Mesendoderm (in vitro differentiated cells): ENCODE measurements at regions not wholly inside any gene's neighbourhood (a gene's known extent, or its start where the extent isn't known, plus 50 kb on each side); places are given as distances from the start of the nearest gene placed in this dataset.

ENCODE experiments used
- DNase-seq: peaks from one replicate; pipeline ENCODE4 v3.0.0; 2013
- H2AK5ac ChIP-seq: 2 replicates; pipeline ENCODE4 v1.6.1; 2013; ENCODE audit warnings: low read length, inconsistent platforms
- H2BK120ac ChIP-seq: 2 replicates; pipeline ENCODE4 v1.6.1; 2013; ENCODE audit warnings: low read depth, mild to moderate bottlenecking, low read length, moderate library complexity, mixed read lengths
- H2BK15ac ChIP-seq: replicated peaks from 2 replicates; pipeline ENCODE4 v1.6.1; 2013; ENCODE audit warnings: low read depth, mild to moderate bottlenecking, moderate library complexity
- H2BK5ac ChIP-seq: 2 replicates; pipeline ENCODE4 v1.6.1; 2013; ENCODE audit warnings: low read length, inconsistent platforms
- H3K18ac ChIP-seq: 2 replicates; pipeline ENCODE4 v1.6.1; 2013; ENCODE audit warnings: mild to moderate bottlenecking, low read length, mixed read lengths
- H3K23ac ChIP-seq: one replicate; pipeline ENCODE4 v1.6.1; 2013; ENCODE audit warnings: low read length
- H3K27ac ChIP-seq: 2 replicates; pipeline ENCODE4 v1.5.1; 2013; ENCODE audit warnings: low read depth, mild to moderate bottlenecking, inconsistent platforms, low read length, moderate library complexity
- H3K27me3 ChIP-seq: 2 replicates; pipeline ENCODE4 v1.6.1; 2013; ENCODE audit warnings: low read length, control low read depth, mild to moderate bottlenecking, inconsistent platforms; ENCODE audit not compliant: insufficient read depth, poor library complexity
- H3K36me3 ChIP-seq: 2 replicates; pipeline ENCODE4 v1.6.1; 2013; ENCODE audit warnings: low read length, inconsistent platforms; ENCODE audit not compliant: control insufficient read depth, insufficient read depth
- H3K4ac ChIP-seq: one replicate; pipeline ENCODE4 v1.6.1; 2013; ENCODE audit warnings: low read depth, mild to moderate bottlenecking, low read length, moderate library complexity
- H3K4me1 ChIP-seq: 2 replicates; pipeline ENCODE4 v1.6.1; 2013; ENCODE audit warnings: low read depth, low read length, inconsistent platforms; ENCODE audit not compliant: control insufficient read depth
- H3K4me2 ChIP-seq: 2 replicates; pipeline ENCODE4 v1.6.1; 2013; ENCODE audit warnings: low read length
- H3K4me3 ChIP-seq: 2 replicates; pipeline ENCODE4 v1.5.1; 2013; ENCODE audit warnings: mild to moderate bottlenecking, low read length
- H3K56ac ChIP-seq: one replicate; pipeline ENCODE4 v1.6.1; 2013; ENCODE audit warnings: low read length
- H3K79me1 ChIP-seq: 2 replicates; pipeline ENCODE4 v1.6.1; 2013; ENCODE audit warnings: low read length, inconsistent platforms
- H3K79me2 ChIP-seq: 2 replicates; pipeline ENCODE4 v1.6.1; 2013; ENCODE audit warnings: mild to moderate bottlenecking, low read length; ENCODE audit not compliant: control insufficient read depth, insufficient read depth
- H3K9ac ChIP-seq: 2 replicates; pipeline ENCODE4 v1.6.1; 2013; ENCODE audit warnings: low read length, inconsistent platforms
- H4K5ac ChIP-seq: one replicate; pipeline ENCODE4 v1.6.1; 2013; ENCODE audit warnings: low read length
- H4K8ac ChIP-seq: one replicate; pipeline ENCODE4 v1.6.1; 2013; ENCODE audit warnings: low read depth, mild to moderate bottlenecking, control low read depth, low read length, moderate library complexity
- WGBS: extraction: QIAGEN DNeasy Blood & Tissue Kit; methylation state at CpG from one replicate; pipeline ENCODE4 v1.1.7; 2013; ENCODE audit warnings: low lambda C conversion rate, missing lambda C conversion rate; ENCODE audit not compliant: insufficient coverage; ENCODE audit errors: extremely low coverage; 5-methylcytosine and 5-hydroxymethylcytosine counted together

GRCh38 chr7:148486937-148487336 lies 103.6 kb upstream of the C7orf33 start:
- no peaks in the 10 kb centered on the region for H3K79me2 ChIP-seq
- no peak overlapping the region for H3K4me2 ChIP-seq
- H2BK120ac ChIP-seq: no peak overlapping the region
- H3K79me1 ChIP-seq: no peaks in the 10 kb centered on the region
- H2AK5ac ChIP-seq: no peak overlapping the region
- no peaks in the 10 kb centered on the region for H3K27me3 ChIP-seq
- no peak overlapping the region for H3K23ac ChIP-seq
- H3K27ac ChIP-seq: no peak overlapping the region
- H3K4ac ChIP-seq: no peak overlapping the region
- no peaks in the 10 kb centered on the region for H3K36me3 ChIP-seq
- no peak overlapping the region for H2BK5ac ChIP-seq
- no peak overlapping the region for H4K5ac ChIP-seq
- H3K4me1 ChIP-seq: no peaks in the 10 kb centered on the region
- H3K18ac ChIP-seq: no peak overlapping the region
- WGBS: no CpG with 5 or more reads among the region's 7 CpGs
- H3K56ac ChIP-seq: no peak overlapping the region
- H4K8ac ChIP-seq: no peak overlapping the region
- DNase-seq: no peak
- no peak overlapping the region for H3K4me3 ChIP-seq
- H2BK15ac ChIP-seq: no peak overlapping the region
- no peak overlapping the region for H3K9ac ChIP-seq

- Histone ChIP-seq H4K8ac (no peak overlapping the region), H3K4me1 (no peaks in the 10 kb centered on the region), H3K36me3 (no peaks in the 10 kb centered on the region), H3K79me1 (no peaks in the 10 kb centered on the region), H3K4ac (no peak overlapping the region), H3K56ac (no peak overlapping the region), H2BK15ac (no peak overlapping the region), H3K79me2 (no peaks in the 10 kb centered on the region), H3K18ac (no peak overlapping the region), H3K9ac (no peak overlapping the region), H4K5ac (no peak overlapping the region), H2BK120ac (no peak overlapping the region), H3K27me3 (no peaks in the 10 kb centered on the region), H3K4me2 (no peak overlapping the region), H3K27ac (no peak overlapping the region), H3K4me3 (no peak overlapping the region), H2BK5ac (no peak overlapping the region), H2AK5ac (no peak overlapping the region), H3K23ac (no peak overlapping the region)
- no peak for DNase-seq
- no CpG with 5 or more reads among the region's 4 CpGs for WGBS
Observed at GRCh38 chr7:148487912-148488311, 102.7 kb upstream of the C7orf33 start.

- H2BK120ac ChIP-seq: no peak overlapping the region
- H3K27ac ChIP-seq: no peak overlapping the region
- no peak overlapping the region for H3K4me2 ChIP-seq
- no peak overlapping the region for H3K18ac ChIP-seq
- no peak for DNase-seq
- no peaks in the 10 kb centered on the region for H3K36me3 ChIP-seq
- no peak overlapping the region for H3K4ac ChIP-seq
- H3K79me2 ChIP-seq: no peaks in the 10 kb centered on the region
- H3K79me1 ChIP-seq: no peaks in the 10 kb centered on the region
- no peak overlapping the region for H2BK5ac ChIP-seq
- WGBS: no CpG with 5 or more reads among the region's 6 CpGs
- H2AK5ac ChIP-seq: no peak overlapping the region
- H4K8ac ChIP-seq: no peak overlapping the region
- no peak overlapping the region for H2BK15ac ChIP-seq
- H3K56ac ChIP-seq: no peak overlapping the region
- no peaks in the 10 kb centered on the region for H3K27me3 ChIP-seq
- no peak overlapping the region for H3K4me3 ChIP-seq
- H3K4me1 ChIP-seq: no peaks in the 10 kb centered on the region
- no peak overlapping the region for H4K5ac ChIP-seq
- no peak overlapping the region for H3K9ac ChIP-seq
- no peak overlapping the region for H3K23ac ChIP-seq
Observed at GRCh38 chr7:148489678-148490077, 100.9 kb upstream of the C7orf33 start.

- Histone ChIP-seq H3K27me3 (no peaks in the 10 kb centered on the region), H4K8ac (no peak overlapping the region)
Observed at GRCh38 chr7:148492157-148492860, 98.3 kb upstream of the C7orf33 start.

GRCh38 chr7:148495605-148496004 lies 95.0 kb upstream of the C7orf33 start:
- H3K27ac ChIP-seq: no peak overlapping the region
- H3K4me3 ChIP-seq: no peak overlapping the region
- H3K79me2 ChIP-seq: no peaks in the 10 kb centered on the region
- no peak overlapping the region for H3K9ac ChIP-seq
- no CpG with 5 or more reads among the region's 4 CpGs for WGBS
- no peak overlapping the region for H2BK120ac ChIP-seq
- no peaks in the 10 kb centered on the region for H3K79me1 ChIP-seq
- H3K27me3 ChIP-seq: no peaks in the 10 kb centered on the region
- H2BK5ac ChIP-seq: no peak overlapping the region
- H3K23ac ChIP-seq: no peak overlapping the region
- H2BK15ac ChIP-seq: no peak overlapping the region
- no peak for DNase-seq
- H3K4me1 ChIP-seq: no peaks in the 10 kb centered on the region
- H3K4ac ChIP-seq: no peak overlapping the region
- no peak overlapping the region for H3K4me2 ChIP-seq
- no peaks in the 10 kb centered on the region for H3K36me3 ChIP-seq
- no peak overlapping the region for H3K18ac ChIP-seq
- H3K56ac ChIP-seq: no peak overlapping the region
- H4K8ac ChIP-seq: no peak overlapping the region
- no peak overlapping the region for H2AK5ac ChIP-seq
- no peak overlapping the region for H4K5ac ChIP-seq

More at GRCh38 chr7:148492157-148492860, 98.3 kb upstream of the C7orf33 start:
- Histone ChIP-seq H3K79me2 (no peaks in the 10 kb centered on the region), H3K23ac (no peak overlapping the region), H2BK5ac (no peak overlapping the region), H3K4me3 (no peak overlapping the region), H2AK5ac (no peak overlapping the region), H3K4ac (no peak overlapping the region), H3K4me1 (no peaks in the 10 kb centered on the region), H3K27ac (no peak overlapping the region), H2BK120ac (no peak overlapping the region), H3K36me3 (no peaks in the 10 kb centered on the region), H3K79me1 (no peaks in the 10 kb centered on the region), H3K18ac (no peak overlapping the region), H4K5ac (no peak overlapping the region), H3K56ac (no peak overlapping the region), H3K4me2 (no peak overlapping the region), H2BK15ac (no peak overlapping the region), H3K9ac (no peak overlapping the region)
- no peak for DNase-seq
- WGBS: no CpG with 5 or more reads among the region's 3 CpGs

- H2BK5ac ChIP-seq: no peak overlapping the region
- H3K56ac ChIP-seq: no peak overlapping the region
- no CpG with 5 or more reads among the region's 9 CpGs for WGBS
Observed at GRCh38 chr7:148500978-148501377, 89.6 kb upstream of the C7orf33 start.

More at GRCh38 chr7:148500978-148501377, 89.6 kb upstream of the C7orf33 start:
- Histone ChIP-seq H4K8ac (no peak overlapping the region), H3K4me3 (no peak overlapping the region), H3K79me2 (no peaks in the 10 kb centered on the region), H2AK5ac (no peak overlapping the region), H2BK15ac (no peak overlapping the region), H3K4ac (no peak overlapping the region), H3K23ac (no peak overlapping the region), H3K27me3 (no peaks in the 10 kb centered on the region), H3K4me1 (peaks cover 3% of the 10 kb centered on the region), H3K4me2 (no peak overlapping the region), H3K9ac (no peak overlapping the region), H2BK120ac (no peak overlapping the region), H3K18ac (no peak overlapping the region), H3K36me3 (no peaks in the 10 kb centered on the region), H3K79me1 (no peaks in the 10 kb centered on the region), H4K5ac (no peak overlapping the region), H3K27ac (no peak overlapping the region)
- DNase-seq: no peak
